ENCODE measurements at regions not wholly inside any gene's neighbourhood (a gene's known extent, or its start where the extent isn't known, plus 50 kb on each side); places are given as distances from the start of the nearest gene placed in this dataset.

GRCh38 chr20:11849976-11850670, 67.6 kb upstream of the BTBD3 start:
- peak; percentile 55; the same call in 1 of the 2 replicates for ATAC-seq
- H3K9me2 ChIP-seq (ENCODE audit: insufficient read depth), result no peaks in the 10 kb centered on the region
- intact Hi-C loops (cut with micrococcal nuclease), result no loop called here
- H3K9ac ChIP-seq (ENCODE audit: low read length), result no peak overlapping the region
- no peaks in the 10 kb centered on the region for H3K79me2 ChIP-seq (ENCODE audit: insufficient read depth, low read length)
- H3K4me1 ChIP-seq (ENCODE audit: control insufficient read depth in 1 of 2, insufficient read depth in 2 of 2, low read length in 2 of 2), result peaks cover 2 to 22% of the 10 kb centered on the region in 2 experiments; a peak in 2 of 4 replicates
- BruUV-seq (replicated peaks), result no TSS peak
- TF ChIP-seq ZNF274 (IDR thresholded peaks at IDR 0.05; ENCODE audit: low read depth, low read length), result no peak
- TF ChIP-seq ATF3 (IDR thresholded peaks at IDR 0.05), result no peak
- no peak for TF ChIP-seq TCF7L2 (IDR thresholded peaks at IDR 0.05; ENCODE audit: borderline replicate concordance, extremely low read depth, insufficient read depth, insufficient read length)
- no peak for TF ChIP-seq CTCF (IDR thresholded peaks at IDR 0.05 in 2 of 3, conservative IDR thresholded peaks at IDR 0.05 in 1 of 3; ENCODE audit: borderline replicate concordance in 1 of 3, insufficient read depth in 1 of 3, low read depth in 2 of 3, low read length in 2 of 3)
- no peak overlapping the region for H3K27ac ChIP-seq (ENCODE audit: low read depth, low read length)
- H3K9me3 ChIP-seq (ENCODE audit: control insufficient read depth in 1 of 2, insufficient read depth in 1 of 2, low read depth in 1 of 2, low read length in 2 of 2), result no peaks in the 10 kb centered on the region
- H3K36me3 ChIP-seq (ENCODE audit: control insufficient read depth in 1 of 2, insufficient read depth in 2 of 2, low read length in 2 of 2), result no peaks in the 10 kb centered on the region
- CTCF ChIA-PET, result interaction anchor here (0.6 kb wide), 1 partner anchor 16 kb away, joined by 4 read pairs; no protein-coding TSS in a partner anchor
- H3K4me2 ChIP-seq (ENCODE audit: low read length), result peak overlapping the region; percentile 28; the same call in 1 of the 2 replicates
- RAD21 ChIA-PET (ENCODE audit: low non-redundant PET in 1 of 2, low total read pairs in 2 of 2, uncharacterized antibody in 2 of 2, unreplicated experiment in 2 of 2), result no interaction called here
- H4K20me1 ChIP-seq (ENCODE audit: insufficient read depth), result no peaks in the 10 kb centered on the region
- H3K4me3 ChIP-seq (replicated peaks in 1 of 2; ENCODE audit: low read depth in 1 of 2, low read length in 2 of 2), result no peak overlapping the region
- peak overlapping the region; percentile 1 for H2AFZ ChIP-seq (ENCODE audit: low read depth, low read length, poor library complexity, severe bottlenecking)
- DNase-seq (ENCODE audit: low read depth, low spot score), result peak; percentile 8
- POLR2A ChIA-PET, result interaction anchor here (0.6 kb wide), 1 partner anchor 264 kb away, joined by 3 read pairs; no protein-coding TSS in a partner anchor
- no peaks in the 10 kb centered on the region for H3K27me3 ChIP-seq (ENCODE audit: insufficient read depth, low read length)

- intact Hi-C loops (cut with micrococcal nuclease), result no loop called here
- no peaks in the 10 kb centered on the region for H3K9me3 ChIP-seq (ENCODE audit: control insufficient read depth in 1 of 2, insufficient read depth in 1 of 2, low read depth in 1 of 2, low read length in 2 of 2)
- ATAC-seq (peak; percentile 63; the same call in 1 of the 2 replicates), DNase-seq (ENCODE audit: low read depth, low spot score) (peak; percentile 10)
- H2AFZ ChIP-seq (ENCODE audit: low read depth, low read length, poor library complexity, severe bottlenecking), result peak overlapping the region; percentile 1
- no peak overlapping the region for H3K4me3 ChIP-seq (replicated peaks in 1 of 2; ENCODE audit: low read depth in 1 of 2, low read length in 2 of 2)
- H3K9me2 ChIP-seq (ENCODE audit: insufficient read depth), result no peaks in the 10 kb centered on the region
- H3K27ac ChIP-seq (ENCODE audit: low read depth, low read length), result no peak overlapping the region
- H3K27me3 ChIP-seq (ENCODE audit: insufficient read depth, low read length), result no peaks in the 10 kb centered on the region
- H3K4me2 ChIP-seq (ENCODE audit: low read length), result peak overlapping the region; percentile 28; the same call in 1 of the 2 replicates
- POLR2A ChIA-PET, result no interaction called here
- H3K9ac ChIP-seq (ENCODE audit: low read length), result no peak overlapping the region
- H3K36me3 ChIP-seq (ENCODE audit: control insufficient read depth in 1 of 2, insufficient read depth in 2 of 2, low read length in 2 of 2), result no peaks in the 10 kb centered on the region
- no TSS peak for BruUV-seq (replicated peaks)
- RAD21 ChIA-PET (ENCODE audit: low non-redundant PET in 1 of 2, low total read pairs in 2 of 2, uncharacterized antibody in 2 of 2, unreplicated experiment in 2 of 2), result no interaction called here
- H3K79me2 ChIP-seq (ENCODE audit: insufficient read depth, low read length), result no peaks in the 10 kb centered on the region
- peaks cover 2 to 22% of the 10 kb centered on the region in 2 experiments; a peak in 2 of 4 replicates for H3K4me1 ChIP-seq (ENCODE audit: control insufficient read depth in 1 of 2, insufficient read depth in 2 of 2, low read length in 2 of 2)
- H4K20me1 ChIP-seq (ENCODE audit: insufficient read depth), result no peaks in the 10 kb centered on the region
- TF ChIP-seq ELF1 (IDR thresholded peaks at IDR 0.05; ENCODE audit: borderline replicate concordance, low read depth) (no peak), ZNF274 (IDR thresholded peaks at IDR 0.05; ENCODE audit: low read depth, low read length) (no peak), ATF3 (IDR thresholded peaks at IDR 0.05) (no peak), FOSL1 (IDR thresholded peaks at IDR 0.05; ENCODE audit: low read depth) (no peak)
- CTCF ChIA-PET, result interaction anchor here (0.6 kb wide), 1 partner anchor 15 kb away, joined by 4 read pairs; no protein-coding TSS in a partner anchor
These were observed 66.8 kb upstream of the BTBD3 start for GRCh38 chr20:11850901-11851300.
